Panc1 (cell line): ENCODE measurements at regions not wholly inside any gene's neighbourhood (a gene's known extent, or its start where the extent isn't known, plus 50 kb on each side); places are given as distances from the start of the nearest gene placed in this dataset.

Experiments
- ATAC-seq: fragments of 200-7000 bp; cut with Tn5 transposase; 2 replicates; pipeline ENCODE4 v1.9.1; 2020; ENCODE audit warnings: mild to moderate bottlenecking, moderate library complexity
- BruUV-seq: library from RNA; stranded (reverse); fragments of 400-500 nt; replicated peaks from 2 replicates; lab custom pipeline; 2021; lab: Mats Ljungman, UMichigan
- CTCF ChIA-PET: fragments of 300-600 bp; sonication (Branson Sonifier 250); formaldehyde crosslinking; loops from one replicate; lab custom pipeline; 2022; ENCODE audit warnings: antibody characterized with exemption; lab: Charles Lee
- POLR2A ChIA-PET: fragments of 300-600 bp; sonication (Branson Sonifier 250); formaldehyde crosslinking; loops from one replicate; lab custom pipeline; 2022; ENCODE audit warnings: antibody characterized with exemption; lab: Charles Lee
- DNase-seq: peaks from one replicate; pipeline ENCODE4 v3.0.0-alpha.2; 2010; ENCODE audit warnings: low read depth, low spot score
- H3K27ac ChIP-seq: 2 replicates; pipeline ENCODE4 v1.5.1; 2011; ENCODE audit warnings: mild to moderate bottlenecking, low read length, inconsistent platforms
- H3K27me3 ChIP-seq: fragments of 200-500 bp; sonication (Bioruptor generic); 2 replicates; pipeline ENCODE4 v1.6.0; 2014; ENCODE audit warnings: low read length, inconsistent platforms; ENCODE audit not compliant: control insufficient read depth, insufficient read depth
- H3K36me3 ChIP-seq: fragments of 200-500 bp; sonication (Bioruptor generic); 2 replicates; pipeline ENCODE4 v1.5.1; 2014; ENCODE audit warnings: inconsistent platforms, mild to moderate bottlenecking, low read length, moderate library complexity; ENCODE audit not compliant: control insufficient read depth, insufficient read depth
- H3K4me1 ChIP-seq: 2 replicates; pipeline ENCODE4 v1.5.1; 2011; ENCODE audit warnings: inconsistent platforms, mild to moderate bottlenecking, low read length, moderate library complexity; ENCODE audit not compliant: control insufficient read depth, insufficient read depth
- H3K4me3 ChIP-seq, 2 experiments: 2 replicates each; pipeline ENCODE4 v1.5.1; 2011 to 2012; ENCODE audit warnings: low read depth in 2 of 2, low read length in 2 of 2, mild to moderate bottlenecking in 2 of 2, inconsistent platforms in 1 of 2, moderate library complexity in 1 of 2
- H3K9me3 ChIP-seq: fragments of 200-500 bp; sonication (Bioruptor generic); 2 replicates; pipeline ENCODE4 v1.5.1; 2014; ENCODE audit warnings: low read depth, mild to moderate bottlenecking, inconsistent platforms, low read length, moderate library complexity; ENCODE audit not compliant: control insufficient read depth, insufficient read depth
- CTCF ChIP-seq: fragments of 450-650 bp; IDR thresholded peaks from 2 replicates; pipeline ENCODE4 v1.5.1; 2017; ENCODE audit warnings: mild to moderate bottlenecking
- POLR2AphosphoS5 ChIP-seq: IDR thresholded peaks from 2 replicates; pipeline ENCODE4 v1.6.1; 2012; ENCODE audit warnings: mild to moderate bottlenecking, low read depth, low read length, moderate library complexity
- REST ChIP-seq, 2 experiments: IDR thresholded peaks; 2 replicates each; pipeline ENCODE4 v1.6.1; 2011 to 2012; ENCODE audit warnings: low read depth in 2 of 2, control low read depth in 1 of 2, low read length in 1 of 2, mild to moderate bottlenecking in 1 of 2, moderate library complexity in 1 of 2; ENCODE audit not compliant: insufficient read depth in 1 of 2
- SIN3A ChIP-seq: IDR thresholded peaks from 2 replicates; pipeline ENCODE4 v1.6.1; 2012; ENCODE audit warnings: low read depth, mild to moderate bottlenecking, low read length, moderate library complexity, borderline replicate concordance; ENCODE audit not compliant: insufficient read depth
- TCF7L2 ChIP-seq: IDR thresholded peaks from 2 replicates; pipeline ENCODE4 v1.6.1; 2011; ENCODE audit warnings: mild to moderate bottlenecking, low read depth, low read length, inconsistent platforms
- in situ Hi-C: cut with HindIII; loops from 2 replicates; pipeline ENCODE4 v1.10.0; 2016; ENCODE audit warnings: low sequenced_read_pairs, low pct_unique_long_range_greater_than_20kb
- intact Hi-C: fragments of 100-400 bp; cut with micrococcal nuclease; formaldehyde crosslinking; loops from one replicate; pipeline ENCODE4 v1.10.0; 2022; ENCODE audit not compliant: unreplicated experiment

GRCh38 chr10:52438119-52438518, 124.0 kb downstream of the DKK1 start:
- Histone ChIP-seq H3K4me3 (no peak overlapping the region), H3K4me1 (peaks cover 11% of the 10 kb centered on the region), H3K27ac (peak overlapping the region; percentile 98), H3K9me3 (peaks cover 51% of the 10 kb centered on the region), H3K27me3 (no peaks in the 10 kb centered on the region), H3K36me3 (no peaks in the 10 kb centered on the region)
- ATAC-seq (no peak), DNase-seq (no peak)
- intact Hi-C loops, result no loop called here
- in situ Hi-C loops, result no loop called here
- POLR2A ChIA-PET, result no interaction called here
- no peak for TF ChIP-seq REST (IDR thresholded peaks at IDR 0.05; ENCODE audit: insufficient read depth in 1 of 2, low read depth in 2 of 2, low read length in 1 of 2)
- no peak for TF ChIP-seq TCF7L2
- CTCF ChIA-PET, result no interaction called here
- BruUV-seq, result no TSS peak

- Histone ChIP-seq H3K4me1 (peaks cover 23% of the 10 kb centered on the region), H3K36me3 (no peaks in the 10 kb centered on the region), H3K4me3 (no peak overlapping the region), H3K9me3 (peaks cover 48% of the 10 kb centered on the region), H3K27ac (peak overlapping the region; percentile 98), H3K27me3 (no peaks in the 10 kb centered on the region)
- ATAC-seq, result no peak
- ChIA-PET POLR2A (interaction anchor here (0.6 kb wide), 1 partner anchor 244 kb away, joined by 5 read pairs; no protein-coding TSS in a partner anchor), CTCF (no interaction called here)
- BruUV-seq, result no TSS peak
- intact Hi-C loops, result loop anchor here (5.0 kb wide), 1 partner anchor 47 kb away; no protein-coding TSS in a partner anchor
- in situ Hi-C loops, result no loop called here
- no peak for DNase-seq
- TF ChIP-seq SIN3A (no peak), CTCF (no peak), POLR2AphosphoS5 (no peak), REST (IDR thresholded peaks at IDR 0.05; ENCODE audit: insufficient read depth in 1 of 2, low read depth in 2 of 2, low read length in 1 of 2) (no peak), TCF7L2 (no peak)
These were observed 126.7 kb downstream of the DKK1 start for GRCh38 chr10:52440612-52441285.
